ENCODE measurements at regions not wholly inside any gene's neighbourhood (a gene's known extent, or its start where the extent isn't known, plus 50 kb on each side); places are given as distances from the start of the nearest gene placed in this dataset.

DNA sequence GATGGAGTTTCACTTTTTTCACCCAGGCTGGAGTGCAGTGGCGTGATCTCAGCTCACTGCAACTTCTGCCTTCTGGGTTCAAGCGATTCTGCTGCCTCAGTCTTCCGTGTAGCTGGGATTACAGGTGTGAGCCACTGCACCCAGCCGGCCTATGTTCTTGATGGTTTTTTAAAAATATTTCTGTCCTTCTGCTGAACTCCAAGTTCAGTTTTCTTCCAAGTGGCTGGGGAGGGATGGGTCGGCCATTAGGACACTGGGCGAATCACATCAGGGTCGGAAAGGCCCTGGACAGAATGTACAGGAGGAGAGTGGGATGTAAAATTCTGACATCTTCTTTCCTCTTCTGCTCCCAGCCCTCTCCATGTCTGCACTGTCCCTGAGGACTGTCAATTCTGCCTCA, 289.6 kb downstream of the PTPRU start:
- Histone ChIP-seq H3K36me3 (replicated peaks; ENCODE audit: control insufficient read depth, insufficient read depth, low read length) (no peaks in the 10 kb centered on the region), H3K4me3 (ENCODE audit: insufficient read depth, low read depth, low read length) (no peak overlapping the region), H3K27me3 (ENCODE audit: control insufficient read depth, insufficient read depth, low read length) (peaks cover 2% of the 10 kb centered on the region; the same call in 1 of the 2 replicates)
- no peak for DNase-seq

- H3K36me3 ChIP-seq (replicated peaks; ENCODE audit: control insufficient read depth, insufficient read depth, low read length), result no peaks in the 10 kb centered on the region
- no peak overlapping the region for H3K4me3 ChIP-seq (ENCODE audit: insufficient read depth, low read depth, low read length)
- peaks cover 2% of the 10 kb centered on the region; the same call in 1 of the 2 replicates for H3K27me3 ChIP-seq (ENCODE audit: control insufficient read depth, insufficient read depth, low read length)
- DNase-seq, result no peak
These were observed 288.2 kb downstream of the PTPRU start for GRCh38 chr1:29524285-29525065.

DNA sequence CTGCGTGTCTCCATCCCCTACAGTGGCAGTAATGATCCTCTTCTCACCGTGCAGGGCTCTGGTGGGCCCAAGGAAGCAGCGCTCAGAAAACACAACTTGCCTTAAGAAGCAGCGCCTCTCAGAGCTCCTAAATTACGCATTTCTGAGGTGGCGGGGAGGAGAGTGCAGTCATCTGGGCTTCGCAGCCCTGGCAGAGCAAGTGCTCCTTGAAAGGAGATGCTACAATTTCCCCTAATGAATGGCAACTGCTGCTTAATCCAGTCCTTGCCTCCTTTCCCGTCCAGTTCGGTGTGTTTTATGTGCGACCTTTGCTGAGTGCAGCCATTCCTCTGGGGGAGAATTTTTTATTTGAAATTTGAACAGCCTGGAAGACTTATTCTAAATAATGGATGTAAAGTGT, 287.3 kb downstream of the PTPRU start:
- Histone ChIP-seq H3K36me3 (replicated peaks; ENCODE audit: control insufficient read depth, insufficient read depth, low read length) (no peaks in the 10 kb centered on the region), H3K4me3 (ENCODE audit: insufficient read depth, low read depth, low read length) (no peak overlapping the region), H3K27me3 (ENCODE audit: control insufficient read depth, insufficient read depth, low read length) (peaks cover 2% of the 10 kb centered on the region; the same call in 1 of the 2 replicates)
- no peak for DNase-seq

GRCh38 chr1:29523136-29523535, 286.8 kb downstream of the PTPRU start:
- Histone ChIP-seq H3K4me3 (ENCODE audit: insufficient read depth, low read depth, low read length) (no peak overlapping the region), H3K36me3 (replicated peaks; ENCODE audit: control insufficient read depth, insufficient read depth, low read length) (no peaks in the 10 kb centered on the region), H3K27me3 (ENCODE audit: control insufficient read depth, insufficient read depth, low read length) (peaks cover 2% of the 10 kb centered on the region; the same call in 1 of the 2 replicates)
- no peak for DNase-seq

GRCh38 chr1:29521811-29522580, 285.7 kb downstream of the PTPRU start:
- H3K4me3 ChIP-seq (ENCODE audit: insufficient read depth, low read depth, low read length), result no peak overlapping the region
- no peaks in the 10 kb centered on the region; the same call in 1 of the 2 replicates for H3K27me3 ChIP-seq (ENCODE audit: control insufficient read depth, insufficient read depth, low read length)
- H3K36me3 ChIP-seq (replicated peaks; ENCODE audit: control insufficient read depth, insufficient read depth, low read length), result no peaks in the 10 kb centered on the region
- DNase-seq, result no peak

DNA sequence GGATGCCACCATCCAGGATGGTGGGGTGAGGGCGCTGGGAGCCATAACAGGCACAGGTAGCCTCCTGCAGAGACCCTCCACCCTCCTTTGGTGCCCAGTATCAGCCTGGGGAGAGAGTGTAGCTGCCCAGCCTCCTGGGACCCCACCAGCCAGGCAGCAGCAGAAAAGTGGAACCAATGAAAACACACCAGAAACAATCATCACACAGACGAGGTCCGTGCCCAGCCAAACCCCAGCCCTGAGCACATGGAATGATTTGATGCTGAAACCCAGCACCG, 285.1 kb downstream of the PTPRU start:
- no peaks in the 10 kb centered on the region for H3K36me3 ChIP-seq (replicated peaks; ENCODE audit: control insufficient read depth, insufficient read depth, low read length)
- H3K4me3 ChIP-seq (ENCODE audit: insufficient read depth, low read depth, low read length), result no peak overlapping the region
- H3K27me3 ChIP-seq (ENCODE audit: control insufficient read depth, insufficient read depth, low read length), result no peaks in the 10 kb centered on the region; the same call in 1 of the 2 replicates
- DNase-seq, result no peak

- Histone ChIP-seq H3K36me3 (replicated peaks; ENCODE audit: control insufficient read depth, insufficient read depth, low read length) (no peaks in the 10 kb centered on the region), H3K4me3 (ENCODE audit: insufficient read depth, low read depth, low read length) (no peak overlapping the region), H3K27me3 (ENCODE audit: control insufficient read depth, insufficient read depth, low read length) (no peaks in the 10 kb centered on the region; the same call in 1 of the 2 replicates)
- no peak for DNase-seq
These were observed 284.5 kb downstream of the PTPRU start for GRCh38 chr1:29520571-29521437.

GRCh38 chr1:29519788-29520110, 283.4 kb downstream of the PTPRU start:
- DNase-seq, result no peak
- Histone ChIP-seq H3K27me3 (ENCODE audit: control insufficient read depth, insufficient read depth, low read length) (no peaks in the 10 kb centered on the region; the same call in 1 of the 2 replicates), H3K36me3 (replicated peaks; ENCODE audit: control insufficient read depth, insufficient read depth, low read length) (no peaks in the 10 kb centered on the region), H3K4me3 (ENCODE audit: insufficient read depth, low read depth, low read length) (no peak overlapping the region)

DNA sequence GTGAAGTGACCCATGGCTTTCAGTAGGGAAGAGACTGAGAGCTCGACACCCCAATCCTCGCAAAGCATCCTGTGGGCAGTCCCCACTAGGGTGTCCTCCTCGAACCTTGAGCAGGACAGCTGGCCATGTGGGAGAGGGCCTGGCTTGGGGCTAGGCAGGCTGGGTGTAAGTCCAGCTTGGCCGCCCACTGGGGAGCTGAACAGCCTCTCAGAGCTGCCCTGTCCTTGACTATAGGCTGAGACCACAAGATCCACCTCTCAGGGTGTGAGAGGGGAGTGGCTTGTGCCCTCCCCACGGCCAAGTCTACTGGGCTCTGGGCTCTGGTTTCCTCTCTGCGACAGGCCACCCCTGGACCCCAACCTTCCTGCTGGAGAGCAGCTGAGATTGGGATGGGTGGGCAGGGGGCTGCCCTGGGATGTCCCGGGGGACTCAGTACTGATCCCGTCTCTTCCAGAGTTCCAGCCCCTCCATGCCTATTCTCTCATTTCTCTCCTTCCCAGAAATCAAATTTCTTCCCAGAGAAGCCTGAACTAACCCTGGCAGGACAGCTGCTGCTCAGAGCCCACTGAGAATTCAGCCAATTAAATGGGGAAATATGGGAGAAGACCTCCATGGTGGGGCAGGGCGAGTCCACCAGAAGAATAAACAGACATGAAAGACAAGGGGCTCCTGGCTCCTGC, 282.9 kb downstream of the PTPRU start:
- DNase-seq, result no peak
- H3K36me3 ChIP-seq (replicated peaks; ENCODE audit: control insufficient read depth, insufficient read depth, low read length), result no peaks in the 10 kb centered on the region
- H3K27me3 ChIP-seq (ENCODE audit: control insufficient read depth, insufficient read depth, low read length), result no peaks in the 10 kb centered on the region; the same call in 1 of the 2 replicates
- no peak overlapping the region for H3K4me3 ChIP-seq (ENCODE audit: insufficient read depth, low read depth, low read length)

- DNase-seq, result no peak
- Histone ChIP-seq H3K36me3 (replicated peaks; ENCODE audit: control insufficient read depth, insufficient read depth, low read length) (no peaks in the 10 kb centered on the region), H3K27me3 (ENCODE audit: control insufficient read depth, insufficient read depth, low read length) (no peaks in the 10 kb centered on the region; the same call in 1 of the 2 replicates), H3K4me3 (ENCODE audit: insufficient read depth, low read depth, low read length) (no peak overlapping the region)
These were observed 282.0 kb downstream of the PTPRU start for GRCh38 chr1:29518183-29518835.

- Histone ChIP-seq H3K36me3 (replicated peaks; ENCODE audit: control insufficient read depth, insufficient read depth, low read length) (no peaks in the 10 kb centered on the region), H3K4me3 (ENCODE audit: insufficient read depth, low read depth, low read length) (no peak overlapping the region), H3K27me3 (ENCODE audit: control insufficient read depth, insufficient read depth, low read length) (no peaks in the 10 kb centered on the region; the same call in 1 of the 2 replicates)
- DNase-seq, result no peak
These were observed 281.1 kb downstream of the PTPRU start for GRCh38 chr1:29517251-29518086.

- DNase-seq, result no peak
- Histone ChIP-seq H3K36me3 (replicated peaks; ENCODE audit: control insufficient read depth, insufficient read depth, low read length) (no peaks in the 10 kb centered on the region), H3K4me3 (ENCODE audit: insufficient read depth, low read depth, low read length) (no peak overlapping the region), H3K27me3 (ENCODE audit: control insufficient read depth, insufficient read depth, low read length) (no peaks in the 10 kb centered on the region; the same call in 1 of the 2 replicates)
These were observed 279.9 kb downstream of the PTPRU start for GRCh38 chr1:29516063-29516820.

Measured in H7 (cell line).